Activated CD4-positive, alpha-beta T cell treated with anti-CD3 and anti-CD28 coated beads, Interleukin-2, amount 50 U/mL, for 4 hours (primary cell): ENCODE measurements at regions not wholly inside any gene's neighbourhood (a gene's known extent, or its start where the extent isn't known, plus 50 kb on each side); places are given as distances from the start of the nearest gene placed in this dataset.

ENCODE experiments used
- DNase-seq, 2 experiments: peaks; one replicate each; pipeline ENCODE4 v3.0.0-alpha.2; 2020

- DNase-seq, result no peak
Observed at GRCh38 chr12:13487326-13487725, 290.8 kb downstream of the EMP1 start.

GRCh38 chr12:13486794-13487193 lies 290.3 kb downstream of the EMP1 start:
- DNase-seq, result no peak

- no peak for DNase-seq
Observed at GRCh38 chr12:13478650-13479181, 282.2 kb downstream of the EMP1 start.

- no peak for DNase-seq
Observed at GRCh38 chr12:13474381-13474780, 277.9 kb downstream of the EMP1 start.

- no peak for DNase-seq
Observed at GRCh38 chr12:13472690-13473089, 276.2 kb downstream of the EMP1 start.

GRCh38 chr12:13471471-13471870 lies 274.9 kb downstream of the EMP1 start:
- no peak for DNase-seq

GRCh38 chr12:13465635-13466034 lies 269.1 kb downstream of the EMP1 start:
- DNase-seq, result no peak

- DNase-seq, result no peak
Observed at GRCh38 chr12:13463189-13463588, 266.7 kb downstream of the EMP1 start.

GRCh38 chr12:13462450-13462849 lies 265.9 kb downstream of the EMP1 start:
- DNase-seq, result no peak

- DNase-seq, result no peak
Observed at GRCh38 chr12:13455778-13456144, 259.2 kb downstream of the EMP1 start.

- DNase-seq, result no peak
Observed at GRCh38 chr12:13454991-13455777, 258.7 kb downstream of the EMP1 start.

- no peak for DNase-seq
Observed at GRCh38 chr12:13452955-13453570, 256.5 kb downstream of the EMP1 start.

GRCh38 chr12:13451776-13452175 lies 255.2 kb downstream of the EMP1 start:
- DNase-seq, result no peak

GRCh38 chr12:13450231-13451080 lies 253.9 kb downstream of the EMP1 start:
- no peak for DNase-seq

GRCh38 chr12:13444076-13444475 lies 247.6 kb downstream of the EMP1 start:
- no peak for DNase-seq

GRCh38 chr12:13443498-13443897 lies 247.0 kb downstream of the EMP1 start:
- DNase-seq, result no peak

- DNase-seq, result no peak
Observed at GRCh38 chr12:13443028-13443427, 246.5 kb downstream of the EMP1 start.

- DNase-seq, result no peak
Observed at GRCh38 chr12:13442457-13442856, 245.9 kb downstream of the EMP1 start.

- no peak for DNase-seq
Observed at GRCh38 chr12:13440844-13441243, 244.3 kb downstream of the EMP1 start.

- no peak for DNase-seq
Observed at GRCh38 chr12:13437541-13437940, 241.0 kb downstream of the EMP1 start.

- DNase-seq, result no peak
Observed at GRCh38 chr12:13436696-13437391, 240.3 kb downstream of the EMP1 start.

- DNase-seq, result no peak
Observed at GRCh38 chr12:13436182-13436581, 239.7 kb downstream of the EMP1 start.
